ENCODE measurements at regions not wholly inside any gene's neighbourhood (a gene's known extent, or its start where the extent isn't known, plus 50 kb on each side); places are given as distances from the start of the nearest gene placed in this dataset.

DNA sequence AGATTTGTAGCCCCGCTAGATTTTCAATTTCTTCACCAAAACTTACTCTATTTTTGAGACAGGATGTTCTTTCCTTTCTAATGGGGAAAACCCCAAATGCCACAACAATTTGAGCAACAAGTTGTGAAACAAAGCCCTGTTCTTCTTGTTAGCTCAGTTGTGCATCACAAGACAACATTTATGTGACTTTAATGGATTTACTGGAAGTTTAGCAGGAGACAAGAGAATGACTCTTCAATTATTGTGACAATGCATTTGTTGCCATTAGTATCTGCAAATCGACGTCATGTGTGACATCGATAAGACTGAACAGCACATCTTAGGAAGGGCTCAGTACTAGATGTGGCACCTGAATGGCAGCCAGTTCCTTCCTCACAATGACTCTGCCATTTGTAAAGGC is 1028.9 kb upstream of the TMEM132C start:
- DNase-seq (ENCODE audit: low spot score): no peak

DNA sequence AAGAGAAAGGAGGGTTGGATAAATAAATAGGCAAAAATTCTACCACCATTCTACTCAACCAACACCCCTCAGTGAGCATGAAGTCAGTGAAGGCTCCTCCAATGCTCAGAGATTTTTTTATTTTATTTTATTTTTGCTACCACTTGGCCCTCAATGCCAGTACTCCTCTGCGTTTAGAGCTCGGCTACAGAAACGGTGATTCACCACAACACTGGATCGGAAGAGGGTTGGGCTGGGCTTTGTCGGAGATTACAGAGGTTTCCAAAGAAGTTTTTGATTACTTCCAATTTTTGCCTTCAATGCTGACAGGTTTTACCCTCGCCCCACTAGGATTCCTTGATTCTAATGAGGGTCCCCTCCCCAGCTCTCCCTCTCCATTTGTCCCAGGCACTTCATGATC is 1027.2 kb upstream of the TMEM132C start:
- no peak for DNase-seq (ENCODE audit: low spot score)

DNA sequence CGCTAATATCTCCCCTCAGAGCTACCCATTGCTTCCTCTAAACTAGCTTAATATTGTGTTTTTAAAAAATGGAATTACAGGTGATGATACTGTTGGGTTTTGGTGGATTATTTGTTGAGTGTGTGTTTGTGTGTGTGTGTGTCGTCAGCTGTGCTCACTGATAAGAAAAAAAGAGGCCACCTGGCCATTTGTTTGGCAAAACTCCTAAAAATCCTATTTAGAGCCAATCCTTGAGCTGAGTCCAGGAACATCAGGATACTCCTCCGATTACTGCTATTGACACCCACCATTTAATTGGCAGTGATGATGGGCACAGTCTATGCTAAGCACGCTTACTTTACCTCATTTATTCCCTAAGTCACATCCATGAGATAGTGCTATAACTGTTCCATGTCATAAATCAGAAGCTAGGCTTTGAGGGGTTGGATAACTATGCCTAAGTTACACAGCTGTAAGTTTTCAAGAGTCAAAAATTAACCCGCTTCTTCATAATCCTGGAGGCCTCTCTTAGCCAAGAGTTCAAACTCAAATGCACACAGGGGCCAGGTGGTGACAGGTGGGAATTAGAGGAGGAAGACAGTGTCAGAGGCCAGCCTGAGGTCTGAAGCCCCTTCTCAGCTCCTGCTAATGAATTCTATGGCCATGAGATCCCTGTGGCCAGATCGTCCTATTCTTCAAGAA is 1026.6 kb upstream of the TMEM132C start:
- DNase-seq (ENCODE audit: low spot score): no peak

DNA sequence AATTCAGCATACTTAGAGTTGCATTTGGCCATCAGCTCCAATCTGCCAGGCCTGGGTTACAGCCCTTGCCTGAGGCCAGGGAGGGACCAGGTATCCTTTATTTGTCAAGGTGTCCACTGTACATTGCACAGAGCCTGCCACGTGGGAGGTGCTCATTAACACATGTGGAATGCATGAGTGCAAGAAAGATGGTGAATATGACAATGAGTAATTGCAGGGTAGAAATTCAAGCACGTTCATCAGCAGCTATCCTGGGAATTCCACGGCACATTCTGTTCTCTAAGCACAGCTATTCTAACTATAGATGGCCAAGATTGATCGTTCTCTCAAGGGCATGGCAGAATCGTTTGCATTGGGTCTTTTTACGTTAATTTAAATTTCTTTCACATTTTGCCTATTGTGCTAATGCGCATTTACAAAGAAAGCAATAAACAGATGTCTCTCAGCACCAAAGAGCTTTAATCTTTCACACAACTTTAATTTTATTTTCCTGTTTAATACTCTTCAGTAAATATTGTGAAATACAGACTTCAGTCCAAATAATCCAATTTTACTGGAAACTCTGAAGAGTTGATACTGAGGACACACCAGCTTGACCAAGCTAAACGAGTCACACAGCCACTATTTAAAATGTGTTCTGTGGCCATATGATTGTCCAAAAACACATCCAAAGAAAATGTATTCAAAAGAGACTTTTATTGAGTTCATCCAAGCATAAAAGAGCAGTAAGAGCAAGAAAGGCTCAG is 1025.7 kb upstream of the TMEM132C start:
- no peak for DNase-seq (ENCODE audit: low spot score)

DNA sequence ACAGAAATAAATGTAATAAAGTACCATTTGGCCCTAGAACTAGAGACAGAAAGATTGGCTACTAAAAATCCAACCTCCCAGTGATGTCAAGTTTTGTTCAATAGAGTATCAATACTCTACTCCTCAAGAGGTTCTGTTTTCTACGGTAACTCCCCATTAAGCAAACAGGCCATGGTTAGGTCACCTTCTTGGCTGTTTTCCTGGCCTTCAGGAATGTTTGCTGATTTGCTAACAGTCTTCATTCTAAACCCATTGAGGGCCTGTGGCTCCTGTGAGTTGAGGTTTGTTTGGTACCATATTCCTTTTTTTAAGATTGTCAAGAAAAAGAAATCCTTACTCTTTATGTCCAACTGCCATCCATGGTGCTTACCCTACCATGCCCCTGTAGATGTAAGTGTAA is 1022.0 kb upstream of the TMEM132C start:
- DNase-seq (ENCODE audit: low spot score): no peak

DNA sequence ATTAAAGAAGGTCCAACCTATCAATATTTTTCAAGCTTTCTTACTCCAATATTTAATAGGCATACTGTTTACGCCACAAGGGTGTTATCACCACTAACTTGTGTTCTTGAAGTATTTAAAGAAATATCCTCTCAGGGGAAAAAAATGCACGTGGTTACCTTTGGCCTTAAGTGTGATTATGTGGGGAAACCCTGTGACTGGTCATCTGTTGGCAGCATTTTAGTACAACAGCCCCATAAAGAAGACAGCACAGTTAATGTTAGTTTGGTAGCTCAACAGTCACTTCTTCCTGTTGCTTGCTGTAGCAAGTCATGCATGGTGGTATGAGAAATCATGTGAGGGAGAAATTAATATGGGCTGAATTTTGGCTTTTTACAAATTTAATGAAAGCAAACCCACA is 1021.5 kb upstream of the TMEM132C start:
- DNase-seq (ENCODE audit: low spot score): no peak

DNA sequence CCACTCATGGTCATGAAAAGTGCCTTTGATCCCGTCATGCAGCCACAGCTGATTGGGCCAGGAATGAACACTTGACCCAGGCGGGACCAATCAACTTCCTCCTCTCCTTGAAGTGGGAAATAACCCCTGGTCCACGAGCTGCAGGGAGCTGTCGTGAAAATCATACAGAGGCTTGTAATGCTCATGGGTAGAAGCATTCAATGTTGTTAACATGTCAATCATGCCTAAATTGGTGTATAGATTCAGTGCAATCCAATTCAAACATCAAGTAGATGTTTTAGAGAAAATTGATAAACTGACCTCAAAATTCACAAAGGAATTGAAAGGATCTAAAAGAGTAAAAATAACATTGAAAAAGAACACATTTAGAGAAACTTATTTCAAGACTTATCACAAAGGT is 1019.0 kb upstream of the TMEM132C start:
- DNase-seq (ENCODE audit: low spot score): no peak

DNA sequence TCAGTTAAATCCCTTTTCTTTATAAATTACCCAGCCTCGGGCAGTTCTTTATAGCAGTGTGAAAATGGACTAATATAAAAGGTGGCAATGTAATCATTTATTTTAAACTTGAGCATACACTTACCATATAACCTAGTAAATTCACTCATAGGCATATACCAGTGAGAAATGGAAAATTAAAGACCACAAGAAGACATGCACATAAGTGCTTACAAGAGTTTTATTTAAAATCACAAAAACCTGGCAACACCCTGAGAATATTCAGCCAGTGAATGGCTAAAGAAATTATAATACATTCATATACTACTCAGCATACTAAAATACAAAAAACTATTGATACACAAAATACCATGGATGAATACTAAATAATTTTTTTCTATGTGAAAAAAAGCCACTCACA is 1017.5 kb upstream of the TMEM132C start:
- DNase-seq (ENCODE audit: low spot score): no peak

DNA sequence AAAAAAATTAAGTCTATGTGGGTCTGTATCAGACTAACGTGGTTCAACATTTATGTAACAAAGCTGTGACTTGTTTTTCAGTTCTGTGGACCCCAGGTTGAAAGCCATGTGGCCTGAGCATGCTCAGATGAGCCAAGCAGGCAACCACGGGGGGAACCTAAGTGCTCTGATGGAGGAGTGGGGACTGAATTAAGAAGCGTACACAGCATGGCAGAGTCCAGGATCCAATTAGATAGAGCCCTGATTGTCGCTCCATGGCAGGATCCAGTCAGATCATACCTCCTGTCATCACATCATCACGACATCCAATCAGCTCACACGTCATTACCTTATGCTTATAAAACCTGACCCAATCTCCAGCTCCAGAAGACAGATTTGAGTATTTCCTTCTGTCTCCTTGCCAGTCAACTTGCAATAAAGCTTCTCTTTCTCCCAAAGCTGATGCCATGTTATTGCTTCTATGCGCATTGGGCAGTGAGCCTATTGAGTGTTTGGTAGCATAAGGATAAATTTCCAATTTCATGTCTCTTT is 1013.1 kb upstream of the TMEM132C start:
- DNase-seq (ENCODE audit: low spot score): no peak

DNA sequence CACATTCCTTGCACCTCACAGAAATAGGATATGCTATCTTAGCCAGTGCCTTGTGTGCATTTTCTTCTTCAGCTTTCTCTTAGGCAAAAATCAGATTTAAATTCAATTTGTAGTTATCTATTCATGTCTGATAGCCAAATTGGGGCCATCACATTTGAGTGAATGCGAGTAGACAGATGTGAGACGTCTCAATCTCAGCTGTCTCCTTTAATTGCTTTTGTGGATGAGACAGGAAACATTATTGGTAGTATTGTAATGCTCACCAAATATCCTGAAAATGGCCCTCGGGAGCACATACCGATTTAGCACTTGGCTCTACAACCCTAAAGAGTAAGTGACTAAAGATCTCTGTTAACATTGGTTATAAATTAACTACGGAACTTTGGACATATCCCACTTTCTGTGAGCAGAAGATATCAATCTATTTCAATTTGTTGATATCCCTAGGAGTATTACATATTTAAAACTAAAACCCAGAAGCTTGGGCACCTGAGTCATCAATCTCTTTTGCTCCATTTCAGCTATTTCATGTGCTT is 1012.5 kb upstream of the TMEM132C start:
- DNase-seq (ENCODE audit: low spot score): no peak

DNA sequence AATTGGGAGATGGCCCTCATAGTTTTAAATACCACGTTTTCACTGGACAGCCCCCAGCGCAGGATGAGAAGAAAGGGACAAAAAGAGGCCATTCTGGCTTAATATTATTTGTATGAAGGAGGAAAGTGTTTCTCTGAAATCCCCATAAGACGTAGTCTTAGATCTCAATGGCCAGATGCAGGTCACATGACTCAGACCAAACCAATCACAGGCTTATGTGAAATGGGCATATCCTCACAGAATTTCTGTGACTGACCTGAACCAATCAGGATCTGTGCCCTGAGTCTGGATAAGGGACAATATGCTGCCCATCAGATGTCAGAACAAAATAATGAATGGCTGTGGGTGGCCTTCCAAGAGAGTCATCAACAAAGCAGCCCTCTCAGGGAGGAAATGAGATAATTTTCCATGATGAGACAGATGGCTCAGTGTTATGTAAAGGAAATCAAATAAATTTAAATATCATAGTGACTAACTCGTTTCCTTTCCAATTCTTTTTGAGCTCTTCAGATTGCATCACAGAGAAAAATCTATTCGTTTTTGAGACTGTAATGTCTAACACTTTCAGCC is 1009.5 kb upstream of the TMEM132C start:
- no peak for DNase-seq (ENCODE audit: low spot score)

DNA sequence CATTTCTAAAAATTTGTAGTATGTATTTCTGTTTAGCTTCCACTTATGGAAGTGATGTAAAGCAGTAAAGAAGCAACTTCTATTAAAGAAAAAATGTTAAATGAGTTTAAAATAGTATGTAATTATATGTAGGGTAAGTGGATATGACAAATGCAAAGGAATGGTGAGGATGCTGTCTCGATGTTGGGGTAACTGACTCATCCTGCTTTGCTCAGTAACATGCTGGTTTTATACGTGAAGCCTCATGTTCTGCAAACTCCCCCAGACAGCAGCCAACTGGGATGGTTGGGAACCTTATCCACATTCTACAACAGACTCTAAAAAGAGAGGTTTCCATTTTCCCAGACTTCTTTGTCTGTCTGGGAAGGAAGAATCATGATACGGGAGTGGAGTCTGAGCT is 1006.4 kb upstream of the TMEM132C start:
- DNase-seq (ENCODE audit: low spot score): no peak

DNA sequence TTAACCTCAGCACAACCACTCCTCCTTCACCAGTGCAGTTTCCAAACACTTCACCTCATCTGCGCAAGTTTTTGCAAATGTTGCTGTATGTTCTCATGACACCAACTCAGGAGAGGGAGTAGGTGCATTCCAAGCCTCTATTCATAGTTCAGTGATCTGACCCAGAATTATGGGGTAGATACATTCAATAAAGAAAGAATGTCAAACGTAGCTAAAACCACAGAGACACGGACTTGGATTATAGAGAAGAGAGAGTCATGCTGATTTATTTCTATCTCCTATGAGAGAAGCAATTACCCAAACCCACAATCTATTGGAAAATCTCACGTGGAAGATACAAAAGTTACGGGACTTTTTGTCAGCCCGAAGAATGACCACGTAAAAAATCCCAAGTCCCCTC is 1006.0 kb upstream of the TMEM132C start:
- DNase-seq (ENCODE audit: low spot score): no peak

DNA sequence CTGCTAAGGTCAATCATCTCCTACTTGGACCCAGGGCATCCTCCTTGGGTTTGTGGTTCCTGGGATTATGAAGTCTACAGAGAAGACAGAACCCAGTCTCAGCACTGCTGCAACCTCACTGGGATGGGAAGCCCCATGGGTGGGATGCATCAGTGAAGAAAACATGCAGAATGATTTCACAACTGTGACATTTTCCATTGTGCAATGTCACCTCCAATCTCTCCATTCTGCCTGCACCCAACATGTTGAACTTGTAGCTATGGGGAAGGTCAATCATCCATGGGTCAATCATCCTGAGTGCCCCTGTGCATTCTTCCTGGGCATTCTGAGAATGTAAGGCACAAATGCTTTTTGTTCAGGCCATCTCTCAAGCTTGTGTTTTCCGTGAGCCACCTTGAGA is 1004.4 kb upstream of the TMEM132C start:
- DNase-seq (ENCODE audit: low spot score): no peak

DNA sequence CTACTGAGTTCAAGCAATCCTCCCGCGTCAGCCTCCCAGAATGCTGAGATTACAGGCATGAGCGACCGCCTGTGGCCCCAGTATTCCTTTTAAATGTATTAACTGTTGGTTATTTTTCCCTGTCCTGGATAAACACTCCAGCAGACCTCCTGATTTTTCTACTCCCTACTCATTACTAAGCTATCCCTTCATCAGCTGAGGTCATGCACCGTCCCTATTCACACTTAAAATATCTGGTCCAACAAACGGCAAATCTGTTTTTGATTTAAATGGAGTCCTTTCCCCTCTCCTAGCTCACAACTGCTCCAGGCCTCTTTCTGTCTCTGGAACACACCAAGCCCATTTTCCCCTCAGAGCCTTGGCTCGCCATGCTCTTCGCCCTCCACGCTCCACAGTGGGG is 1003.3 kb upstream of the TMEM132C start:
- DNase-seq (ENCODE audit: low spot score): no peak

DNA sequence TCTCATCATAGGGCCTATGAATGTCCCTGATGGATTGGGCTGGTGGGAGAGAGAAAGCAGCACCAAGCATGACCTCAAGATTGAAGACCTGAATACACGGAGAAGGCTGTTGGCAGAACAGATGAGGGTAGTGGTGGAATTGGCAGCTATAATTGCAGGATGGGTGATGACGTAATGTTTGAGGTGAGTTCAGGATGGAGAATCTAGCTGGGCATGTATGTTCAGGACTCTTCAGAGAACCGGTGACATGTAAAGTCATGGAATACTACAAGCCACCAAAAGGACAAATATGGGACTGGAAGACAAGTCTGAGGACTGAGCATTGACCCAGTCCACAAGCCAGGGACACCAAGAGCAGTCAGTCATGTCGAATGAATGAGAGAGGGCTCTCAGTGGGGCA is 999.8 kb upstream of the TMEM132C start:
- no peak for DNase-seq (ENCODE audit: low spot score)

DNA sequence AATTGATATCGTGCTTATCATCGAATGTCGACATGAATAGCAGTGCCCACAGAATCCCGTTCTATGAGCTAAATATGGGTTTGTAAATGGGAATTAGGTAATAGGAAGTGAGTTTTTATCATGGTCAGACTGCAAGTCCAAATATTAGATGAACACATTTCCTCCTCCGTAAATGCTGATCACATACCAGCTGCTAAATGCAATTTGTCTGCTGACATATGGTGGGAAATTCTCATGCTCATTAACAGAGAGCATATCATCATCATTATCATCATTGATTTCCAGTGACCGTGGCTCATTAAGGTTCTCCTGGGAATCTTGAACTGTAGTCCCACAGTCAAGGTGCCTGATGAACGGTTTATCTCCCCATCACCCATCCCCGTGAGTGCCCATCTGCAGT is 998.8 kb upstream of the TMEM132C start:
- no peak for DNase-seq (ENCODE audit: low spot score)

DNA sequence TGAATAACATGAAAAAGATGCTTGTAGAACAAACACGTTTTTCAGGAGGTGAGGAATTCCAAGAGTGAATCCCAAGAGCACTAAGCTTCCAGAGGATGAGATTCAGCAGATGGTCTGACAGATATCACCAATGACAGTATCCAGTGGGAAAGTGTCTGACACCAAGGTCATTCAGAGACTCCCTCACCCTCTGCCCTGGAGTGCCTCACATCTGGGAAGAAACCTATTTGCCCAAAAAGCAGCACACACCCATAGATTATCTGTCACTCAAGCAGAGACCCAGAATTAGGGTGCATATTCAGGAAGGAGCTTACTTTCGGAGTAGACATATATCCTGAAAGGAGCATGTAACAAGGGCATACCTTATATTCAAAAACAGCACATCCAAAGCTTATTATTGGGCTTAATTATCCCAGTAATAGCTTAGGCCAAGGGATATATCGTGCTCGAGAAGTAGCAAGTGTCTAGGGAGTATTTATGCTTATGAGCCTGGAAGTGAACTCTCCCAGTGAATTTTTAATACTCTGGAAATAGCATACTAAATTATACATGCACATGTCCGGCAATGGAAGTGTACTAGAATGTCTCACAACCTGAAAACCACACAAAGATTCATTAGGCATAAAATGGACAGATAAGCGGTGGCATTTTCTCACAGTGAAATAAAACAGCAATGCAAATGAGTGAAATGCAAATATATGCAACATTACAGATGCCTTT is 998.1 kb upstream of the TMEM132C start:
- no peak for DNase-seq (ENCODE audit: low spot score)

DNA sequence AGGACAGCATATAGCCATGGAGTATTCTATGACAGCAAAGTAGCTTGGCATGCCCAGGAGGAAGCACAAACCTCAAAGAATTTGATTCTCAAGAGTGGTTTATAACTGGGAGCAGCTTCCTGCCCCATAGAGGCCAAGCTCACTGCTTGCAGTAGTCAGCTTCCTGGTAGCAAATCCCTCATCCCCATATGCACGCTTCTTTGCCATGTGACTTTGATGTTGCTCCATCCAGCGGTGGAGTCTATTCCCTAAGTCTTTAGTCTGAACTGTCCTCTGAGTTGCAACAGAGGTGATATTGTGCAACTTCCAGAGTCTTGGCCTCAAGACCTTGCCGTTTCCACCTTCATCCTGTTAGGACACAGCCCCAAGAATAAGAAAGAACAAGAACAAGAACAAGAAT is 996.8 kb upstream of the TMEM132C start:
- no peak for DNase-seq (ENCODE audit: low spot score)

DNA sequence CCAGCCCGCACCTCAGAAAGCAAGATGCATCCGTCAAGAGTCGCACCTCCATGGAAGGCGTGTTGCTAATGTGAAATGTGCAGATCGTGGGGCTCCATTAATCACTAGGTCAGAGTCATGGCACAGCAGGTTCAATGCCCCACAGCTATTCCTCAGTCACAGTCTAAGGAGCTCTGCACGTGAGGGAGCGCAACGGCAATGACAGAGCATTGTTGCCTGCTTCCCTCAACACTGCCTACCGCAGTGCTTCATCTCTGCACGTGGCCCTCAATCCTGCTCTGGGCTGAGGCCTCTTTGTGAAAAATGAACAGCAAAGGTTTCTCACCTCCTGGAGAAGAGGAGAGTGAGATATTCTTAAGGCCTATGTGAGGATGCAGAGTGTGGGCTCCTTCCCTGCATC is 995.2 kb upstream of the TMEM132C start:
- DNase-seq (ENCODE audit: low spot score): no peak

DNA sequence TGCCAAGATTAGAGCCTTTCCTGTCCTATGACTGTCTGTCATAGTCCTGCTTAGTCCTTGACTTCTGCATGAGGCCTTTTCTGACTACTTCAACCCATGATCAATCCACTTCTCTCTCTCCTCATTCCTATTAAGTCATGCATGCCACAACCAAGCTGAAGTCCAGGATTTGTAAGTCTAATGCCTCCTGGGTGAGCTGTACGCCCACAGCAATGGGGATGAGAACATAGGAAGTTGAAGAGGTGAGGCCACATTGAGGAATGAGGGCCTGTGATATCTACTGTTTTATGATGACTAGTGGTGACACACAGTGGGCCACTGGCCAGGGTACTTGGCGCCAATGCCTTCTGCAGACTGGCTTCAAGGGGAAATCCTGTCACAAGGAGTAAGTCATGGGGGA is 994.1 kb upstream of the TMEM132C start:
- DNase-seq (ENCODE audit: low spot score): no peak

DNA sequence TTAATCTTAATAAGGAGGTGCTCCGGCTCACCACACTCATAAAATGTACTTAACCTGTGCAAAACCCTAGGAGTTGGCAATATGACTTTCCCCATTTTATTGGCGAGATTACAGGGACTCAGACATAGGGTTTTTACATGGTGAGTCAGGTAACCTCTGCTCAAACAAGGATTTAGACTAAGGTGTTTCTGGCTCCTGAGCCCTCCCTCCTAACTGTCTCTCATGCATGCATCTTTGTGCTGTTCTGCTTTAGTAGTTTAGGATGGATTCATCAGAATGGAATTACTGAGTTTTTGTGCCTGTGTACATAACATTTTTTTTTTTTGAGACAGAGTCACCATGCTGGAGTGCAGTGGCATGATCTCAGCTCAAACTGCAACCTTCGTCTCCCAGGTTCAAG is 993.3 kb upstream of the TMEM132C start:
- no peak for DNase-seq (ENCODE audit: low spot score)
